SJCRH30 (cell line): ENCODE measurements at regions not wholly inside any gene's neighbourhood (a gene's known extent, or its start where the extent isn't known, plus 50 kb on each side); places are given as distances from the start of the nearest gene placed in this dataset.

Experiments
- DNase-seq, 2 experiments: peaks; one replicate each; pipeline ENCODE4 v3.0.0-alpha.2; 2015 to 2020
- H3K27ac ChIP-seq: fragments of 250-450 bp; sonication (Bioruptor Pico); 2 replicates; pipeline ENCODE4 v1.5.1; 2020; ENCODE audit warnings: mild to moderate bottlenecking, moderate library complexity
- H3K27me3 ChIP-seq: fragments of 250-450 bp; sonication (Bioruptor Pico); 2 replicates; pipeline ENCODE4 v1.5.1; 2020; ENCODE audit warnings: mild to moderate bottlenecking, moderate library complexity
- H3K36me3 ChIP-seq: fragments of 250-450 bp; sonication (Bioruptor Pico); 2 replicates; pipeline ENCODE4 v1.5.1; 2020; ENCODE audit warnings: mild to moderate bottlenecking, moderate library complexity
- H3K4me1 ChIP-seq: fragments of 250-450 bp; sonication (Bioruptor Pico); 2 replicates; pipeline ENCODE4 v1.5.1; 2020; ENCODE audit warnings: mild to moderate bottlenecking, moderate library complexity
- H3K4me3 ChIP-seq: fragments of 250-450 bp; sonication (Bioruptor Pico); 2 replicates; pipeline ENCODE4 v1.5.1; 2020; ENCODE audit warnings: mild to moderate bottlenecking, moderate library complexity
- H3K9me3 ChIP-seq: fragments of 250-450 bp; sonication (Bioruptor Pico); replicated peaks from 2 replicates; pipeline ENCODE4 v1.5.1; 2020; ENCODE audit warnings: mild to moderate bottlenecking, moderate library complexity

- Histone ChIP-seq H3K9me3 (no peaks in the 10 kb centered on the region), H3K4me1 (no peaks in the 10 kb centered on the region), H3K27me3 (no peaks in the 10 kb centered on the region), H3K27ac (no peak overlapping the region), H3K36me3 (no peaks in the 10 kb centered on the region), H3K4me3 (no peak overlapping the region)
- no peak for DNase-seq
These were observed 1613.1 kb upstream of the TENM3 start for GRCh38 chr4:180630012-180630665.

GRCh38 chr4:180634306-180634705 lies 1608.9 kb upstream of the TENM3 start:
- Histone ChIP-seq H3K27ac (no peak overlapping the region), H3K9me3 (no peaks in the 10 kb centered on the region), H3K36me3 (no peaks in the 10 kb centered on the region), H3K27me3 (no peaks in the 10 kb centered on the region), H3K4me1 (no peaks in the 10 kb centered on the region), H3K4me3 (no peak overlapping the region)
- DNase-seq, result no peak

GRCh38 chr4:180635281-180635680 lies 1607.9 kb upstream of the TENM3 start:
- H3K9me3 ChIP-seq, result no peaks in the 10 kb centered on the region
- H3K27me3 ChIP-seq, result no peaks in the 10 kb centered on the region
- no peak overlapping the region for H3K27ac ChIP-seq
- no peaks in the 10 kb centered on the region for H3K4me1 ChIP-seq
- no peak overlapping the region for H3K4me3 ChIP-seq
- no peaks in the 10 kb centered on the region for H3K36me3 ChIP-seq
- DNase-seq, result no peak

DNA sequence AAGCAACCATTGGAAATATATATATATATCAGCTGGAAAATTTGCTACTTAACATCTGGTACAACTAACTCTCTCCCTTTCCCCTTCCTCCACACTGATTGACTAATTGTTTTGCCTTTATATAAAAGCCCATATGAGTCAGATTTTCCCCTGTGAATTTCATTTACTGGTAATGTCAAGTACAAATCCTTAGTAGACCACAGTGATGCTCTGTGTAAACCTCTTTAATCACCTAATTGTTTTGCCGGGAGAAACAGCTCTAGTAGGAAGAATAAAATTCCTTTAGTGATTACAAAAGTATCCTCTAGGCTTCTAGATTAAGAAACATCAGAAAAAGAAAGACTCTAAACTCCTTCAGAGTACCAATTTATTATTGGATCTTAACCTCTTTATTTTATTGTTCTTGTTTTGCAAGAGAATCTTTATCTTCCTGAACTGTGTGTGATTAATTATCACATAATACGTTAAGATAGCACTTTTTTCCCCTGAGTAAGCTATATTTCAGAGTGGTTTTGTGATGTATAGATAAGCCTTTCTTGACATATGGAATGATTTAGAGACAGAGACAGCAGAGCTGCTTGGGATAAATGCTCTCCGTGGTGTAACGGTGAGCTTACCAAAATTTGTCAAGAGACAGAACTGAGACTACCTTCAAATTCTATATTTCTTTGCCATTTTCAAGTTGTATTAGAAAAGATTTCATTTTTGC lies 1606.4 kb upstream of the TENM3 start:
- no peak overlapping the region for H3K27ac ChIP-seq
- H3K9me3 ChIP-seq, result no peaks in the 10 kb centered on the region
- no peak for DNase-seq
- no peaks in the 10 kb centered on the region for H3K36me3 ChIP-seq
- H3K27me3 ChIP-seq, result no peaks in the 10 kb centered on the region
- H3K4me3 ChIP-seq, result no peak overlapping the region
- H3K4me1 ChIP-seq, result no peaks in the 10 kb centered on the region

- Histone ChIP-seq H3K36me3 (no peaks in the 10 kb centered on the region), H3K9me3 (no peaks in the 10 kb centered on the region), H3K4me3 (no peak overlapping the region), H3K4me1 (no peaks in the 10 kb centered on the region), H3K27me3 (no peaks in the 10 kb centered on the region), H3K27ac (no peak overlapping the region)
- DNase-seq, result no peak
These were observed 1605.6 kb upstream of the TENM3 start for GRCh38 chr4:180637616-180638015.

- no peaks in the 10 kb centered on the region for H3K36me3 ChIP-seq
- no peaks in the 10 kb centered on the region for H3K27me3 ChIP-seq
- no peaks in the 10 kb centered on the region for H3K4me1 ChIP-seq
- H3K4me3 ChIP-seq, result no peak overlapping the region
- no peak for DNase-seq
- H3K9me3 ChIP-seq, result no peaks in the 10 kb centered on the region
- no peak overlapping the region for H3K27ac ChIP-seq
These were observed 1603.0 kb upstream of the TENM3 start for GRCh38 chr4:180640193-180640592.

- Histone ChIP-seq H3K4me3 (no peak overlapping the region), H3K27me3 (no peaks in the 10 kb centered on the region), H3K9me3 (no peaks in the 10 kb centered on the region), H3K27ac (no peak overlapping the region), H3K36me3 (no peaks in the 10 kb centered on the region), H3K4me1 (no peaks in the 10 kb centered on the region)
- no peak for DNase-seq
These were observed 1601.7 kb upstream of the TENM3 start for GRCh38 chr4:180641495-180641894.

DNA sequence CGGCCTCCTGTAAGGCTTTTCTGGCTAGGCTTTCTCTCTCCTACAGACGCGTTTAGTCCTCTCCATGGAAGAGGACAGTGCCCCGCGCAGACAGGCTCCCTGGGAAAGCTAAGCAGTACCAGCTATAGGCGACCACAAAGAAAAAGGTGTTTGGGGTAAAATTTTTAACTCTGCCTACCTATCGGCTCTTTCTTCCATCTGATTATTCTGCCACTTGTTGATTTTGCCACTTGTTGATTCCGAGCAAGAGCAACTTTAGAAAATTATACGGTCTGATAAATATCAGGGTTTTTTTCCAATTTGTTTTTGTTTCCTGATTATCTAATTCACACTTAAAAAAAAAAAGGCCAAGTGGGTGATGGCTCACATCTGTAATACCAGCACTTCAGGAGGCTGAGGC lies 1600.5 kb upstream of the TENM3 start:
- H3K9me3 ChIP-seq, result no peaks in the 10 kb centered on the region
- DNase-seq, result no peak
- H3K4me1 ChIP-seq, result no peaks in the 10 kb centered on the region
- H3K4me3 ChIP-seq, result no peak overlapping the region
- H3K36me3 ChIP-seq, result no peaks in the 10 kb centered on the region
- H3K27me3 ChIP-seq, result no peaks in the 10 kb centered on the region
- no peak overlapping the region for H3K27ac ChIP-seq

DNA sequence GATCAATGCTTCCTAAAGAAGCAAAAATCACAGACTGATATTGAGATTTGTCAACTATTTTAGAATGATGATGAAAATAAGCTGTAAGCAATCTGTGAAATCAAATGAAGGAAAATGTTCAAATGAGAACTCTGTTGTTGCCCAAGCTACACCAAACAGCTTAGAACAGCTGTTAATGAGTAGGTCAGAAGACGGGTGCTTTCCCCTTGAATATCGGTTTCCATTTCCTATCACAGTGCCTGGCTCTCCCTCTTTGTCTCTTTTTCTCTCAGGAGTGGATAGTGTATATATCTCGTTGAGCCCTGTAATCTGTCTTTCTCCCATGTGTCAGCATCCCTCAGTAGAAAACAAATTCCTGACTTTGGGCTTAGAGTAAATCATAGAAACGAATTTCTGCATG lies 1592.9 kb upstream of the TENM3 start:
- no peaks in the 10 kb centered on the region for H3K9me3 ChIP-seq
- no peaks in the 10 kb centered on the region for H3K4me1 ChIP-seq
- peak in 1 of 2 experiments; percentile 26 for DNase-seq
- no peak overlapping the region for H3K27ac ChIP-seq
- no peaks in the 10 kb centered on the region for H3K27me3 ChIP-seq
- no peak overlapping the region for H3K4me3 ChIP-seq
- no peaks in the 10 kb centered on the region for H3K36me3 ChIP-seq

- no peaks in the 10 kb centered on the region for H3K27me3 ChIP-seq
- no peaks in the 10 kb centered on the region for H3K4me1 ChIP-seq
- H3K9me3 ChIP-seq, result no peaks in the 10 kb centered on the region
- no peaks in the 10 kb centered on the region for H3K36me3 ChIP-seq
- H3K4me3 ChIP-seq, result no peak overlapping the region
- no peak overlapping the region for H3K27ac ChIP-seq
- DNase-seq, result no peak
These were observed 1590.7 kb upstream of the TENM3 start for GRCh38 chr4:180652533-180652932.

- Histone ChIP-seq H3K36me3 (no peaks in the 10 kb centered on the region), H3K27ac (no peak overlapping the region), H3K27me3 (no peaks in the 10 kb centered on the region), H3K9me3 (no peaks in the 10 kb centered on the region), H3K4me1 (no peaks in the 10 kb centered on the region), H3K4me3 (no peak overlapping the region)
- no peak for DNase-seq
These were observed 1587.3 kb upstream of the TENM3 start for GRCh38 chr4:180655886-180656285.

- no peaks in the 10 kb centered on the region for H3K27me3 ChIP-seq
These were observed 1585.3 kb upstream of the TENM3 start for GRCh38 chr4:180657881-180658280.

GRCh38 chr4:180664766-180665368 lies 1578.3 kb upstream of the TENM3 start:
- no peaks in the 10 kb centered on the region for H3K36me3 ChIP-seq
- peaks cover 9% of the 10 kb centered on the region; the same call in 1 of the 2 replicates for H3K4me1 ChIP-seq
- no peaks in the 10 kb centered on the region for H3K9me3 ChIP-seq
- DNase-seq, result peak; percentile 76 to 91
- no peaks in the 10 kb centered on the region for H3K27me3 ChIP-seq
- peak overlapping the region; percentile 26 for H3K4me3 ChIP-seq
- peak overlapping the region; percentile 79 for H3K27ac ChIP-seq

More at GRCh38 chr4:180657881-180658280, 1585.3 kb upstream of the TENM3 start:
- Histone ChIP-seq H3K27ac (no peak overlapping the region), H3K36me3 (no peaks in the 10 kb centered on the region), H3K4me3 (no peak overlapping the region), H3K4me1 (no peaks in the 10 kb centered on the region), H3K9me3 (no peaks in the 10 kb centered on the region)
- DNase-seq, result no peak

DNA sequence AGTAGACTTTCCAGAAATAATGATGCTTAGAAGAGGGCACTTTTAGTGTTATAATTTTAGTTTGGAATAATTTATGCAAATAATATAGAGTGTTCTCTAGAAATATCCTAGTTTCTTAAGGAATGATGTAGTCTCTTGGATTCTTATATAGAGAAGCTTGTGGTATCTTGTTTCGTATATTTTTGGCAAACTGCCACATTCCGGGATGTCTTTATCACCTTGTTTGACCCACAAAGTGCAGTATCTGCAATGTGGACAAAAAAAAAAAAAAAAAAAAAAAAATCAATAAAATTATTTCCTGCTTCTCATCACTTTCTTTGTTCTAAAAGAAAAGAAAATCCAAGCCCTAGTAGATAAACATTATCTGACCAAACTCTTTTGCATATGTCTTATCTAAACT lies 1577.7 kb upstream of the TENM3 start:
- H3K4me3 ChIP-seq, result peak overlapping the region; percentile 43
- H3K27me3 ChIP-seq, result no peaks in the 10 kb centered on the region
- H3K27ac ChIP-seq, result peak overlapping the region; percentile 79
- no peaks in the 10 kb centered on the region for H3K9me3 ChIP-seq
- peaks cover 9% of the 10 kb centered on the region; the same call in 1 of the 2 replicates for H3K4me1 ChIP-seq
- H3K36me3 ChIP-seq, result no peaks in the 10 kb centered on the region
- peak; percentile 26 to 61 for DNase-seq

- Histone ChIP-seq H3K27ac (peak overlapping the region; percentile 79), H3K36me3 (no peaks in the 10 kb centered on the region), H3K4me3 (peak overlapping the region; percentile 43), H3K4me1 (peaks cover 9% of the 10 kb centered on the region; the same call in 1 of the 2 replicates), H3K27me3 (no peaks in the 10 kb centered on the region), H3K9me3 (no peaks in the 10 kb centered on the region)
- DNase-seq, result peak; percentile 51 to 83
These were observed 1577.0 kb upstream of the TENM3 start for GRCh38 chr4:180665994-180666824.
